CD4-positive, alpha-beta T cell treated with Interleukin-6 at 100 ng/mL for 8 hours (primary cell): ENCODE measurements at regions not wholly inside any gene's neighbourhood (a gene's known extent, or its start where the extent isn't known, plus 50 kb on each side); places are given as distances from the start of the nearest gene placed in this dataset.
"Not testable (repeated sequence)": the region's sequence is repeated elsewhere in the genome, so short reads cannot be mapped to it uniquely, and the experiment has no call there.

Experiments used
- DNase-seq: peaks from one replicate; pipeline ENCODE4 v3.0.0-alpha.2; 2020; ENCODE audit warnings: mixed read lengths, low spot score

- DNase-seq, result no peak
These were observed 51.1 kb upstream of the JADE1 start for GRCh38 chr4:128758314-128758922.

- DNase-seq, result no peak
These were observed 51.8 kb upstream of the JADE1 start for GRCh38 chr4:128757712-128758111.

GRCh38 chr4:128751354-128751753 lies 58.1 kb upstream of the JADE1 start:
- no peak for DNase-seq

DNA sequence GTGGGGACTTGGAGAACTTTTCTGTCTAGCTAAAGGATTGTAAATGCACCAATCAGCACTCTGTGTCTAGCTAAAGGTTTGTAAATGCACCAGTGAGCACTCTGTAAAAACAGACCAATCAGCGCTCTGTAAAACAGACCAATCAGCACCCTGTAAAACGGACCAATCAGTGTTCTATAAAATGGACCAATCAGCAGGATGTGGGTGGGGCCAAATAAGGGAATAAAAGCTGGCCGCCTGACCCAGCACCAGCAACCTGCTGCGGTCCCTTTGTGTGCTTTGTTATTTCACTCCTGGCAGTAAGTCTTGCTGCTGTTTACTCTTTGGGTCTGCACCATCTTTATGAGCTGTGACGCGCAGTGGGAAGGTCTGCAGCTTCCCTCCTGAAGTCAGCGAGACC lies 67.8 kb upstream of the JADE1 start:
- not testable (repeated sequence) for DNase-seq

GRCh38 chr4:128737098-128737513 lies 72.4 kb upstream of the JADE1 start:
- DNase-seq, result no peak

GRCh38 chr4:128735714-128736113 lies 73.8 kb upstream of the JADE1 start:
- no peak for DNase-seq

DNA sequence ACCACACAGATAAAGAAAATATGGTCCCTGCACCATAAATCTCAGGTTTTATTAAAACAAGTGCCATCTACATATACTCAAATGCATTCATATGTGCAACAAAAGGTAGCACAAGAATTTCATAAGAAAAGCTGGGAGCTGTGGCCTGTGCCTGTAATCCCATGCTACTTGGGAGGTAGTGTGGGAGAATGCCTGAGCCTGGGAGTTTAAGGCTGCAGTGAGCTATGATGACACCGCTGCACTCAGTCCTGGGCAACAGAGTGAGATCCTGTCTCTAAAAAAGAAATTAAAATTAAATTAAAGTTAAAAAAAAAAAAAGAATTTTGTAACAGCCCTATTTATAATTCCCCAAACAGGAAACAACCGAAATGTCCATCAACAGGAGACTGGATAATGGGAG lies 81.3 kb upstream of the JADE1 start:
- DNase-seq, result no peak

DNA sequence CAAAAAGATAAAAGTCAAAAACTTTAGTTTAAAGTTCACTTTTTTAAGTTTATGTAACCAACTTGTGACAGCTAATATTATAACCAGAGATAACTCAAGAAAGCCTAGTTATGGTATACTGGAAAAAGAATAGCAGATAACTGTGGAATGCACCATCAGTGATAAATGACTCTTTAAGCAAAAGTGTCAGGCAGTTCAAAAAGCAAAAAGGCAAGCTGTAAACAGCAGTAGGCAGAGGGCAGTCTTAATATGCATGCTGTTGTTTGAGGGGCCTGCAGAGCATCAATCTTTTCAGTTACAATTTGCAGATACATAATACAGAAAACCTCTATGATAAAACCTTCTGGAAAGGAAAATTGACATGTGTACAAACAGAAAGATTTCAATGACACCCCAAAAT lies 81.8 kb upstream of the JADE1 start:
- no peak for DNase-seq

DNA sequence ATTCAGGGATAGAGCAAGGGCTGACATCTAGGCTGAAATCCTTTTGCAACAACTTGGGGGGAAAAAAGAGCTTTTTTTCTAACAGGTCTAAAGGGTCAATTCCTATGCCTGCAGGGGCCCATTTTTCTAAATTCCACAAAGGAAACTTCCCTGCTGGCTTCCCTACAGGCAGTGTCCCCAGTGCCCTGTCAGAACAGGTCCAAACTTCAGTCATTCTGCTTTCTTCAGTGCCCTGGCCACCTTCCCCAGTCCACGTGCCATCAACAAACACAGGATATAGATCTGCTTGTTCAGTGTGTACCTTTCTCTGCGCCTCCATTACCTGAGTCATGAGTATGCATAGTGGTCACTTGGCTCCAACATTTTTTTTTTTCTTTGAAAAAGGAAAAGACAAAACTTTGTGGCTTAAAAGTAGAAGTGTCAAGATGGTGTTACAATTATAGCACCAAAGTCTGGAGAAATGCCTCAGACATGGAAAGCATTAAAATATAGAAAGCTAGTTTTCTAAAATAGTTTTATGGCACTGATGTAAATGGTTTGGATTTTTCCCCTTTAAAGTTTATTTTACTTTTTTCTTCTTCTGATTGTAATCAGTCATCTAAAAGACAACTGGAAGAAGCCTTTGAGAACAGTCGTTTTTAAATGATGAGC lies 84.0 kb upstream of the JADE1 start:
- DNase-seq, result no peak

GRCh38 chr4:128722911-128723310 lies 86.6 kb upstream of the JADE1 start:
- DNase-seq, result no peak

GRCh38 chr4:128721896-128722295 lies 87.6 kb upstream of the JADE1 start:
- no peak for DNase-seq

GRCh38 chr4:128720270-128720669 lies 89.2 kb upstream of the JADE1 start:
- DNase-seq, result no peak

GRCh38 chr4:128718768-128719167 lies 90.7 kb upstream of the JADE1 start:
- no peak for DNase-seq

DNA sequence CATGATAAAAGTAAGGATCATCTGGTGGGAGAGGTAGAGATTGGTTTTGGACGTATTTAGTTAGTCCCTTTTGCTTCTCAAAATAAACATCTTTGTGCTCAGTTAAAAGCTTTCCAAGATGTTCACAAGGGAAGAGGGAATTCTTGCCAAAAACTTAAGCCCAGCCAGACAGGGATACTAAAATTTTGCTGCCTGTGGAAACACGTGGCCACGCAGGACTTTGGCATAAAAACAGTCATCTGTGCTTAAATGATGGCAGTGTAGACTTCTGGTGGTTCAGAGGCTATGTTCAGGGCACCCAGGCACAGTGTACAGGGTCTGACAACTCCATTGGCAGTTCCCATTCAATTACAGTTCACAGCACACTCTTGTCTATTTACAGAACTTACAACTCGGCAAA lies 93.2 kb upstream of the JADE1 start:
- DNase-seq, result no peak

GRCh38 chr4:128715616-128716015 lies 93.9 kb upstream of the JADE1 start:
- DNase-seq, result no peak

GRCh38 chr4:128711361-128711760 lies 98.1 kb upstream of the JADE1 start:
- no peak for DNase-seq

- peak; percentile 25 for DNase-seq
These were observed 100.2 kb upstream of the JADE1 start for GRCh38 chr4:128709268-128709667.

DNA sequence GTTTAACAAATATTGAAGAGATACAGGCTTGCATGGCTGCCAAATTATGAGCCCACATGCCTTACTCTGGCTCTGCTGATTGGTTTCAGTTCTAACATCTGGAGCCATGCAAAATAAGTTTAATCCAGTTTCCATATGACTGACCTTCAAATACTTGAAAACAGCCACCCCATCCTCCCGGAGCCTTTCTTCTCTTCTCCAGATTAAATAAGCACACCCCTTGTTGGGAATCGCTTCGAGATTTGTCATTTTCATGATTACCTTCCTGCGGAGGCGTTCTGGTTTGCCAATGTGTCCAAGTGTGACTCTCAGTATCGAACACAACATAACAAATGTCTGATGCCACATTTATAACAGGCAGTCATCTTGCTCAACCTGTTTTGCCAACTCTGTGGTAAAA lies 101.6 kb upstream of the JADE1 start:
- DNase-seq, result no peak

- no peak for DNase-seq
These were observed 105.6 kb upstream of the JADE1 start for GRCh38 chr4:128703948-128704347.

DNA sequence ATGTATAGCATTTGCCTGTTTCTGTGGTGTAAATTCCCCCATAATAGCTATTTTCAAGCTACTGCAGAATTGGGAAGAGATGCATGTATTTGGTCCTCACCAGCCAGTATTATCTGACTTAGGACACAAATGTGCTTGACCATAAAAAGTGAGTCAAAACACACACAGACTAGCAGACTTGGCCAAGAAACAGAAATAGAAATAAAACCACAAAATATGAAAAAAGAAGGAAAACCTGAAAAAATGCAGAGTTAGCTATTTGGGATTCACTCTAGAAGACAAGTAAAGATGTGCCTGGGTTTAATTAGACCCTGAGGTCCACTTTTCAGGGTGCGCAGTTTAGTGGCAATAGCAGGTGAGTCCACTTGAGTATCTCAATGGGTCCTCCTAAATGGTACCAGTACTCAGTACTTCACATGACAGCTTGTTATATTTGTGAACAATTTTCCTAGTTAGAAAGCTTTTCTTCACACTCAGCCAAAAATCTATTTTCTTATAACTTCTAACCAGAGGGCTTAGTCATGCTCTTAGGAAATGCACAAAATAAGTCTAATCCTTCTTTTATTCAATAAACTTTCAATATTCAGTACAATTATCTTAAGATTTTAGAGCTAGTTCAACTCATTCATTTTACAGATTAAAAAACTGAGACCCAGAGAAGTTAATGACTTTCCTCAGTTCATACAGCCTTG lies 108.7 kb upstream of the JADE1 start:
- DNase-seq, result no peak

GRCh38 chr4:128698386-128698785 lies 111.1 kb upstream of the JADE1 start:
- no peak for DNase-seq

DNA sequence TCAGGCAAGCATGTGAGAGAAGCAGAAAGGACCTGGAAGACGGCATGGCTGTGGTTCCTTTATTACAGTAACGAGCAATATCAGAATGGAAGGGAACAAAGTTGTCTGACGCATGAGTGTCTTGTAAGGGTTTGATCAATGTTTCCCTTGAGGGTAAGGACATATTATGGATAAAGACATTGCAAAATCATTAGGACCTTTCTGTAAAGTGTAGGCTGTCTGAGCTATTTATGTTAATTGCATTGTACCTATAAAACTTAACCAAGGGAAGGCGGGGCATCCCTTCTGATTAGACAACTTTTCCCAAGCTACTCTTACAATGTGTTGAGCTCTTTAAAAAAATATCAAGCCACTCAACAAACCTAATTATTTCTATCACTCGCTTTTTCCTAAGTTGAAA lies 112.2 kb upstream of the JADE1 start:
- DNase-seq, result no peak

- no peak for DNase-seq
These were observed 119.5 kb upstream of the JADE1 start for GRCh38 chr4:128690011-128690410.
